OCI-LY7 (cell line): ENCODE measurements at regions not wholly inside any gene's neighbourhood (a gene's known extent, or its start where the extent isn't known, plus 50 kb on each side); places are given as distances from the start of the nearest gene placed in this dataset.

Source experiments
- EZH2phosphoT487 ChIP-seq: fragments of 200-600 bp; sonication (generic); IDR thresholded peaks from 2 replicates; pipeline ENCODE4 v1.6.1; 2018; ENCODE audit warnings: low read depth, borderline replicate concordance, mild to moderate bottlenecking, mixed run types, antibody characterized with exemption, low read length, moderate library complexity, mixed read lengths
- TF ChIP-seq, protein P1 (sequence below): fragments of 200-600 bp; sonication (generic); conservative IDR thresholded peaks from 2 replicates; pipeline ENCODE4 v1.5.1; 2014; ENCODE audit warnings: mild to moderate bottlenecking, antibody characterized with exemption, low read length, moderate library complexity, mixed read lengths

DNA sequence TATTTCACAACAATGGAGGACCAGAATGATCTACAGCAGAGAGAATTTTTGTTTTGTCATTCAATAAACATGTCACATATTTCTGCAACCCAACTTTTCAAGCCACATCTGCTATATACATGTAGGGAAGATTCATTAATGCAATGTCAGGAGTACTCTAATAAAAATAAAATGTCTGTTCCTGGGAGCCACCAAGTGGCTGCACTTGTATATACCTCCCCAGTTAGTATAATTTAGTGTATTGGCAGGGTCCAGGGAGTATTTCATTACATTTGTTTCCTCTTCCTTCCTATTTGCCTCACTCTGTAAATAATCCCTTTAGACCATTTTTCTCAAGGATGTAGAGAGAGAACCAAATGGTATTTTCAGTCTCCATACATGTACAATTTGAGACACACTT lies 1169.0 kb downstream of the DIAPH3 start:
- TF ChIP-seq, protein P1, sequence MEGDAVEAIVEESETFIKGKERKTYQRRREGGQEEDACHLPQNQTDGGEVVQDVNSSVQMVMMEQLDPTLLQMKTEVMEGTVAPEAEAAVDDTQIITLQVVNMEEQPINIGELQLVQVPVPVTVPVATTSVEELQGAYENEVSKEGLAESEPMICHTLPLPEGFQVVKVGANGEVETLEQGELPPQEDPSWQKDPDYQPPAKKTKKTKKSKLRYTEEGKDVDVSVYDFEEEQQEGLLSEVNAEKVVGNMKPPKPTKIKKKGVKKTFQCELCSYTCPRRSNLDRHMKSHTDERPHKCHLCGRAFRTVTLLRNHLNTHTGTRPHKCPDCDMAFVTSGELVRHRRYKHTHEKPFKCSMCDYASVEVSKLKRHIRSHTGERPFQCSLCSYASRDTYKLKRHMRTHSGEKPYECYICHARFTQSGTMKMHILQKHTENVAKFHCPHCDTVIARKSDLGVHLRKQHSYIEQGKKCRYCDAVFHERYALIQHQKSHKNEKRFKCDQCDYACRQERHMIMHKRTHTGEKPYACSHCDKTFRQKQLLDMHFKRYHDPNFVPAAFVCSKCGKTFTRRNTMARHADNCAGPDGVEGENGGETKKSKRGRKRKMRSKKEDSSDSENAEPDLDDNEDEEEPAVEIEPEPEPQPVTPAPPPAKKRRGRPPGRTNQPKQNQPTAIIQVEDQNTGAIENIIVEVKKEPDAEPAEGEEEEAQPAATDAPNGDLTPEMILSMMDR: peak; percentile 65; the same call in 1 of the 2 replicates
- no peak for TF ChIP-seq EZH2phosphoT487
